ENCODE measurements at regions not wholly inside any gene's neighbourhood (a gene's known extent, or its start where the extent isn't known, plus 50 kb on each side); places are given as distances from the start of the nearest gene placed in this dataset.

GRCh38 chr19:28454083-28454482 lies 758.9 kb downstream of the UQCRFS1 start:
- H3K4me3 ChIP-seq (replicated peaks in 1 of 2; ENCODE audit: low read depth in 2 of 2, low read length in 2 of 2): no peak overlapping the region
- TF ChIP-seq CTCF (IDR thresholded peaks at IDR 0.05; ENCODE audit: low read depth, low read length): no peak
- DNase-seq (ENCODE audit: low read depth in 2 of 2): peak in 1 of 2 donors; percentile 15

- H3K4me3 ChIP-seq (replicated peaks in 1 of 2; ENCODE audit: low read depth in 2 of 2, low read length in 2 of 2): no peak overlapping the region
- DNase-seq (ENCODE audit: low read depth in 2 of 2): no peak
- TF ChIP-seq CTCF (IDR thresholded peaks at IDR 0.05; ENCODE audit: low read depth, low read length): no peak
Measured at GRCh38 chr19:28453420-28453819, 759.5 kb downstream of the UQCRFS1 start.

GRCh38 chr19:28449803-28450202 lies 763.1 kb downstream of the UQCRFS1 start:
- no peak for DNase-seq (ENCODE audit: low read depth in 2 of 2)
- TF ChIP-seq CTCF (IDR thresholded peaks at IDR 0.05; ENCODE audit: low read depth, low read length): no peak
- no peak overlapping the region for H3K4me3 ChIP-seq (replicated peaks in 1 of 2; ENCODE audit: low read depth in 2 of 2, low read length in 2 of 2)

GRCh38 chr19:28446511-28446910 lies 766.4 kb downstream of the UQCRFS1 start:
- DNase-seq (ENCODE audit: low read depth in 2 of 2): no peak
- TF ChIP-seq CTCF (IDR thresholded peaks at IDR 0.05; ENCODE audit: low read depth, low read length): no peak
- H3K4me3 ChIP-seq (replicated peaks in 1 of 2; ENCODE audit: low read depth in 2 of 2, low read length in 2 of 2): no peak overlapping the region

GRCh38 chr19:28445826-28446225 lies 767.1 kb downstream of the UQCRFS1 start:
- TF ChIP-seq CTCF (IDR thresholded peaks at IDR 0.05; ENCODE audit: low read depth, low read length): no peak
- no peak for DNase-seq (ENCODE audit: low read depth in 2 of 2)
- no peak overlapping the region for H3K4me3 ChIP-seq (replicated peaks in 1 of 2; ENCODE audit: low read depth in 2 of 2, low read length in 2 of 2)

- TF ChIP-seq CTCF (IDR thresholded peaks at IDR 0.05; ENCODE audit: low read depth, low read length): no peak
- no peak for DNase-seq (ENCODE audit: low read depth in 2 of 2)
- no peak overlapping the region for H3K4me3 ChIP-seq (replicated peaks in 1 of 2; ENCODE audit: low read depth in 2 of 2, low read length in 2 of 2)
Measured at GRCh38 chr19:28444362-28444761, 768.6 kb downstream of the UQCRFS1 start.

- no peak for TF ChIP-seq CTCF (IDR thresholded peaks at IDR 0.05; ENCODE audit: low read depth, low read length)
- no peak for DNase-seq (ENCODE audit: low read depth in 2 of 2)
- H3K4me3 ChIP-seq (replicated peaks in 1 of 2; ENCODE audit: low read depth in 2 of 2, low read length in 2 of 2): no peak overlapping the region
Measured at GRCh38 chr19:28443361-28443760, 769.6 kb downstream of the UQCRFS1 start.

All from cardiac fibroblast (primary cell).